K562 (cell line): ENCODE measurements at regions not wholly inside any gene's neighbourhood (a gene's known extent, or its start where the extent isn't known, plus 50 kb on each side); places are given as distances from the start of the nearest gene placed in this dataset.

Experiments used
- ATAC-seq: fragments of 200-7000 bp; cut with Tn5 transposase; 3 replicates; pipeline ENCODE4 v1.9.1; 2020; ENCODE audit warnings: moderate library complexity
- BruUV-seq: library from RNA; stranded (reverse); fragments of 400-500 nt; replicated peaks from 2 replicates; lab custom pipeline; 2021; lab: Mats Ljungman, UMichigan
- CTCF ChIA-PET: fragments of 300-600 bp; formaldehyde crosslinking; extraction: SDS; loops from one replicate; lab custom pipeline; 2021; ENCODE audit warnings: low intra/inter-chr PET ratio; lab: Yijun Ruan, JAX
- POLR2A ChIA-PET: fragments of 300-600, 350-650 bp; sonication (Branson Sonifier 250); formaldehyde crosslinking; extraction: SDS; loops from one replicate; lab custom pipeline; 2021; ENCODE audit warnings: antibody characterized with exemption, inconsistent platforms; lab: Yijun Ruan, JAX
- DNase-seq, 4 experiments: peaks; one replicate each; pipeline versions ENCODE4 v3.0.0 to v3.0.0-alpha.2; 2011 to 2018; ENCODE audit warnings: low spot score in 3 of 4, mixed read lengths in 3 of 4; ENCODE audit errors: extremely low read depth in 1 of 4
- FAIRE-seq: peaks from 2 replicates; lab custom pipeline; 2011; peaks lifted over from hg19 to GRCh38; lab: Jason Lieb, UNC
- H2AFZ ChIP-seq: 2 replicates; pipeline ENCODE4 v1.6.0; 2011; ENCODE audit warnings: low read depth, low read length, control low read depth, inconsistent platforms
- H3K27ac ChIP-seq: fragments of 200-600 bp; 3 replicates; pipeline ENCODE4 v1.8.0; 2011; ENCODE audit warnings: low read depth, mild to moderate bottlenecking, control low read depth, inconsistent platforms, low read length, moderate library complexity, mixed read lengths; ENCODE audit errors: extremely low read depth
- H3K27me3 ChIP-seq, 2 experiments: fragments of 300-600 bp in 1 of 2; 2 replicates in 1 of 2; 3 replicates in 1 of 2; pipeline versions ENCODE4 v1.6.0 to v1.8.0; 2011; ENCODE audit warnings: inconsistent platforms in 2 of 2, low read length in 2 of 2, mild to moderate bottlenecking in 1 of 2, mixed read lengths in 1 of 2, moderate library complexity in 1 of 2; ENCODE audit not compliant: control insufficient read depth in 2 of 2, insufficient read depth in 2 of 2
- H3K36me3 ChIP-seq: fragments of 300-600 bp; 3 replicates; pipeline ENCODE4 v1.8.0; 2011; ENCODE audit warnings: mild to moderate bottlenecking, low read length, inconsistent platforms; ENCODE audit not compliant: control insufficient read depth, insufficient read depth
- H3K4me1 ChIP-seq, 2 experiments: fragments of 200-600 bp in 1 of 2; replicated peaks in 1 of 2; 2 replicates in 1 of 2; 3 replicates in 1 of 2; pipeline versions ENCODE4 v1.5.1 to v1.8.0; 2011; ENCODE audit warnings: inconsistent platforms in 2 of 2, low read length in 2 of 2, mild to moderate bottlenecking in 1 of 2, mixed read lengths in 1 of 2, moderate library complexity in 1 of 2; ENCODE audit not compliant: control insufficient read depth in 2 of 2, insufficient read depth in 2 of 2
- H3K4me2 ChIP-seq: 2 replicates; pipeline ENCODE4 v1.6.1; 2011; ENCODE audit warnings: low read length, control low read depth, inconsistent platforms, mixed read lengths; ENCODE audit not compliant: insufficient read depth
- H3K4me3 ChIP-seq: fragments of 200-600 bp; sonication (generic), shearing (Covaris generic); 2 replicates; pipeline ENCODE4 v1.5.1; 2016; ENCODE audit warnings: control low read depth, inconsistent platforms
- H3K79me2 ChIP-seq: fragments of 200-600 bp; 3 replicates; pipeline ENCODE4 v1.8.0; 2011; ENCODE audit warnings: low read length, inconsistent platforms; ENCODE audit not compliant: control insufficient read depth, insufficient read depth
- H3K9ac ChIP-seq, 2 experiments: 2 replicates each; pipeline versions ENCODE4 v1.6.0 to v1.6.1; 2011; ENCODE audit warnings: low read depth in 2 of 2, low read length in 2 of 2, control low read depth in 1 of 2, inconsistent platforms in 1 of 2, mild to moderate bottlenecking in 1 of 2, mixed read lengths in 1 of 2; ENCODE audit not compliant: insufficient read depth in 1 of 2
- H3K9me1 ChIP-seq: one replicate; pipeline ENCODE4 v1.6.0; 2011; ENCODE audit warnings: inconsistent platforms, mild to moderate bottlenecking, low read length, moderate library complexity; ENCODE audit not compliant: control insufficient read depth, insufficient read depth
- H3K9me3 ChIP-seq: replicated peaks from 2 replicates; pipeline ENCODE4 v1.5.1; 2011; ENCODE audit warnings: low read depth, low read length, inconsistent platforms; ENCODE audit not compliant: control insufficient read depth, insufficient read depth
- H4K20me1 ChIP-seq: replicated peaks from 2 replicates; pipeline ENCODE4 v1.6.1; 2011; ENCODE audit warnings: low read length, inconsistent platforms, mixed read lengths; ENCODE audit not compliant: control insufficient read depth, insufficient read depth
- ATF7 ChIP-seq: fragments of 450-650 bp; IDR thresholded peaks from 2 replicates; pipeline ENCODE4 v1.7.1; 2014; ENCODE audit warnings: mild to moderate bottlenecking, moderate library complexity
- CEBPB ChIP-seq: fragments of 450-650 bp; IDR thresholded peaks from 2 replicates; pipeline ENCODE4 v1.6.1; 2016; ENCODE audit warnings: missing genetic modification characterization, missing compliant biosample characterization
- DPF2 ChIP-seq: fragments of 450-650 bp; IDR thresholded peaks from 2 replicates; pipeline ENCODE4 v1.6.1; 2016
- GATA2 ChIP-seq: sonication (generic); formaldehyde crosslinking; IDR thresholded peaks from 2 replicates; pipeline ENCODE4 v1.4.0; 2020; ENCODE audit warnings: mild to moderate bottlenecking, missing genetic modification reagents
- JUND ChIP-seq, 2 experiments: IDR thresholded peaks; 2 replicates in 1 of 2; 3 replicates in 1 of 2; pipeline ENCODE4 v1.6.1; 2011; ENCODE audit warnings: borderline replicate concordance in 2 of 2, low read depth in 2 of 2, low read length in 2 of 2, improper control_type of control experiment in 1 of 2, missing biosample characterization in 1 of 2, missing genetic modification characterization in 1 of 2, missing genetic modification reagents in 1 of 2
- L3MBTL2 ChIP-seq: fragments of 450-650 bp; IDR thresholded peaks from 2 replicates; pipeline ENCODE4 v1.6.1; 2016; ENCODE audit warnings: mild to moderate bottlenecking, moderate library complexity
- MGA ChIP-seq: fragments of 450-650 bp; IDR thresholded peaks from 2 replicates; pipeline ENCODE4 v1.6.1; 2016; ENCODE audit warnings: mild to moderate bottlenecking, moderate library complexity
- ZNF766 ChIP-seq: fragments of 200-800 bp; sonication (Bioruptor generic); conservative IDR thresholded peaks from 2 replicates; pipeline ENCODE4 v1.6.1; 2016; ENCODE audit warnings: missing genetic modification characterization, missing compliant biosample characterization
- WGBS: fragments of 100-300 bp; shearing (Covaris generic); methylation state at CpG from one replicate; pipeline ENCODE4 v1.1.6; 2016; ENCODE audit warnings: low coverage, mixed read lengths; ENCODE audit not compliant: insufficient coverage; ENCODE audit errors: missing lambda C conversion rate; 5-methylcytosine and 5-hydroxymethylcytosine counted together
- in situ Hi-C: fragments of 300-500 bp; cut with MboI; formaldehyde crosslinking; loops from 4 replicates; pipeline ENCODE4 v1.15.0; 2018; ENCODE audit warnings: inconsistent platforms, mixed read lengths
- intact Hi-C: fragments of 100-400 bp; cut with micrococcal nuclease; formaldehyde crosslinking; loops from 2 replicates; pipeline ENCODE4 v1.14.2; 2022
- TF ChIP-seq, protein P1 (sequence below): sonication (generic); formaldehyde crosslinking; IDR thresholded peaks from 2 replicates; pipeline ENCODE4 v1.8.1; 2023; ENCODE audit warnings: mild to moderate bottlenecking, missing genetic modification reagents

- intact Hi-C loops (no loop called here), in situ Hi-C loops (no loop called here)
- H3K27ac ChIP-seq: no peak overlapping the region
- H4K20me1 ChIP-seq: no peaks in the 10 kb centered on the region
- H3K79me2 ChIP-seq: no peaks in the 10 kb centered on the region
- no peak overlapping the region for H3K4me3 ChIP-seq
- H2AFZ ChIP-seq: peak overlapping the region; percentile 35; the same call in 1 of the 2 replicates
- CTCF ChIA-PET: interaction anchor here (0.6 kb wide), 1 partner anchor 8 kb away, joined by 3 read pairs; no protein-coding TSS in a partner anchor
- ATAC-seq (peak; percentile 11), DNase-seq (peak in 1 of 4 experiments; percentile 27), FAIRE-seq (peak; percentile 51)
- no peaks in the 10 kb centered on the region for H3K36me3 ChIP-seq
- POLR2A ChIA-PET: interaction anchor here (0.6 to 1.0 kb wide), 3 partner anchors 17 to 155 kb away, joined by 3 to 4 read pairs (median 3); no protein-coding TSS in a partner anchor
- H3K9me3 ChIP-seq: no peaks in the 10 kb centered on the region
- peaks cover 0 to 5% of the 10 kb centered on the region in 2 experiments; a peak in 1 of 5 replicates for H3K27me3 ChIP-seq
- no TSS peak for BruUV-seq
- no peaks in the 10 kb centered on the region for H3K9me1 ChIP-seq
- 0 out of 2 replicates have a peak overlapping the region, but pooled peaks have one; percentile 1 for H3K4me2 ChIP-seq
- H3K9ac ChIP-seq: no peak overlapping the region
- H3K4me1 ChIP-seq: peaks cover 10 to 19% of the 10 kb centered on the region in 2 experiments
- WGBS: 23% methylated on average over 6 of the region's 6 CpGs
- TF ChIP-seq L3MBTL2 (peak; percentile 94), ZNF766 (CRISPR knock-in tag) (no peak), CEBPB (peak; percentile 45; the same call in 1 of the 2 replicates), GATA2 (CRISPR knock-in tag) (peak; percentile 73), JUND (IDR thresholded peaks at IDR 0.05; ENCODE audit: borderline replicate concordance, low read depth, low read length) (no peak), JUND (tag; IDR thresholded peaks at IDR 0.05; ENCODE audit: borderline replicate concordance, low read depth, low read length) (peak; percentile 31; the same call in 1 of the 3 replicates), MGA (peak; percentile 77), ATF7 (no peak), DPF2 (peak; percentile 20; the same call in 1 of the 2 replicates)
- TF ChIP-seq, protein P1, sequence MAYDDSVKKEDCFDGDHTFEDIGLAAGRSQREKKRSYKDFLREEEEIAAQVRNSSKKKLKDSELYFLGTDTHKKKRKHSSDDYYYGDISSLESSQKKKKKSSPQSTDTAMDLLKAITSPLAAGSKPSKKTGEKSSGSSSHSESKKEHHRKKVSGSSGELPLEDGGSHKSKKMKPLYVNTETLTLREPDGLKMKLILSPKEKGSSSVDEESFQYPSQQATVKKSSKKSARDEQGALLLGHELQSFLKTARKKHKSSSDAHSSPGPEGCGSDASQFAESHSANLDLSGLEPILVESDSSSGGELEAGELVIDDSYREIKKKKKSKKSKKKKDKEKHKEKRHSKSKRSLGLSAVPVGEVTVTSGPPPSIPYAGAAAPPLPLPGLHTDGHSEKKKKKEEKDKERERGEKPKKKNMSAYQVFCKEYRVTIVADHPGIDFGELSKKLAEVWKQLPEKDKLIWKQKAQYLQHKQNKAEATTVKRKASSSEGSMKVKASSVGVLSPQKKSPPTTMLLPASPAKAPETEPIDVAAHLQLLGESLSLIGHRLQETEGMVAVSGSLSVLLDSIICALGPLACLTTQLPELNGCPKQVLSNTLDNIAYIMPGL (CRISPR knock-in tag): no peak
These were observed 93.8 kb upstream of the IKZF1 start for GRCh38 chr7:50210706-50211115.
